SK-N-SH (cell line): ENCODE measurements at regions not wholly inside any gene's neighbourhood (a gene's known extent, or its start where the extent isn't known, plus 50 kb on each side); places are given as distances from the start of the nearest gene placed in this dataset.
A peak's percentile ranks its signal among the peaks of the same experiment; 100 is the strongest.

Experiments used
- CTCF ChIA-PET: fragments of 300-600, 350-600 bp; formaldehyde crosslinking; extraction: SDS; loops from one replicate; lab custom pipeline; 2021; lab: Yijun Ruan, JAX
- POLR2A ChIA-PET: fragments of 350-600 bp; sonication (Branson Sonifier 250); formaldehyde crosslinking; extraction: SDS; loops from one replicate; lab custom pipeline; 2020; ENCODE audit warnings: antibody characterized with exemption, inconsistent platforms; lab: Yijun Ruan, JAX
- DNase-seq: peaks from one replicate; pipeline ENCODE4 v3.0.0; 2012
- H2AFZ ChIP-seq: fragments of 200-600 bp; sonication (generic); 2 replicates; pipeline ENCODE4 v1.8.1; 2016; ENCODE audit warnings: antibody characterized with exemption, mild to moderate bottlenecking, low read depth
- H3F3A ChIP-seq: fragments of 200-600 bp; sonication (generic); replicated peaks from 2 replicates; pipeline ENCODE3; 2016; ENCODE audit warnings: antibody characterized with exemption, mild to moderate bottlenecking; ENCODE audit not compliant: insufficient read depth
- H3K27ac ChIP-seq, 2 experiments: fragments of 200-500 bp in 1 of 2; fragments of 200-600 bp in 1 of 2; sonication (Bioruptor generic) in 1 of 2; sonication (generic), shearing (Covaris generic) in 1 of 2; 2 replicates each; pipeline versions ENCODE4 v1.5.1 to v1.6.1; 2014 to 2016; ENCODE audit warnings: low read depth in 2 of 2, inconsistent platforms in 1 of 2, low read length in 1 of 2, mild to moderate bottlenecking in 1 of 2, mixed read lengths in 1 of 2
- H3K27me3 ChIP-seq: fragments of 200-600 bp; sonication (generic), shearing (Covaris generic); 2 replicates; pipeline ENCODE4 v1.6.1; 2016; ENCODE audit warnings: mixed run types; ENCODE audit not compliant: insufficient read depth
- H3K36me3 ChIP-seq, 2 experiments: fragments of 200-500 bp in 1 of 2; fragments of 200-600 bp in 1 of 2; sonication (Bioruptor generic) in 1 of 2; sonication (generic) in 1 of 2; replicated peaks in 1 of 2; 2 replicates each; pipeline versions ENCODE3 to v1.5.1; 2014 to 2016; ENCODE audit warnings: low read length in 1 of 2, mild to moderate bottlenecking in 1 of 2; ENCODE audit not compliant: insufficient read depth in 2 of 2, control insufficient read depth in 1 of 2
- H3K4me1 ChIP-seq, 2 experiments: fragments of 200-500 bp in 1 of 2; fragments of 200-600 bp in 1 of 2; sonication (Bioruptor generic) in 1 of 2; sonication (generic), shearing (Covaris generic) in 1 of 2; 2 replicates each; pipeline versions ENCODE4 v1.5.1 to v1.6.1; 2014 to 2016; ENCODE audit warnings: low read depth in 1 of 2, low read length in 1 of 2, mixed run types in 1 of 2; ENCODE audit not compliant: insufficient read depth in 2 of 2, control insufficient read depth in 1 of 2
- H3K4me2 ChIP-seq: fragments of 200-600 bp; sonication (generic), shearing (Covaris generic); 2 replicates; pipeline ENCODE4 v1.6.1; 2017; ENCODE audit warnings: mixed run types
- H3K4me3 ChIP-seq, 2 experiments: fragments of 200-500 bp in 1 of 2; fragments of 200-600 bp in 1 of 2; sonication (Bioruptor generic) in 1 of 2; sonication (generic), shearing (Covaris generic) in 1 of 2; 2 replicates each; pipeline versions ENCODE4 v1.5.1 to v1.8.1; 2014 to 2016; ENCODE audit warnings: low read depth in 2 of 2, inconsistent platforms in 1 of 2, low read length in 1 of 2, mild to moderate bottlenecking in 1 of 2, mixed read lengths in 1 of 2, moderate library complexity in 1 of 2
- H3K79me2 ChIP-seq: fragments of 200-600 bp; sonication (generic); 2 replicates; pipeline ENCODE4 v1.8.1; 2017; ENCODE audit warnings: mild to moderate bottlenecking; ENCODE audit not compliant: insufficient read depth
- H3K9ac ChIP-seq: fragments of 200-600 bp; sonication (generic); 2 replicates; pipeline ENCODE4 v1.6.1; 2017; ENCODE audit warnings: mixed run types
- H3K9me2 ChIP-seq: fragments of 200-600 bp; sonication (generic); 2 replicates; pipeline ENCODE4 v1.6.1; 2017; ENCODE audit warnings: mixed run types
- H3K9me3 ChIP-seq: fragments of 200-600 bp; sonication (generic); 2 replicates; pipeline ENCODE4 v1.6.1; 2017; ENCODE audit warnings: mixed run types, mild to moderate bottlenecking, moderate library complexity
- H4K20me1 ChIP-seq: fragments of 200-600 bp; sonication (generic); 2 replicates; pipeline ENCODE4 v1.6.1; 2017; ENCODE audit warnings: mild to moderate bottlenecking, mixed run types; ENCODE audit not compliant: insufficient read depth
- CHD2 ChIP-seq: fragments of 150-350 bp; IDR thresholded peaks from 2 replicates; pipeline ENCODE4 v1.6.1; 2018; ENCODE audit warnings: low read length; ENCODE audit not compliant: partially characterized antibody
- EP300 ChIP-seq, 2 experiments: IDR thresholded peaks; 2 replicates each; pipeline versions ENCODE4 v1.4.0 to v1.6.1; 2012; ENCODE audit warnings: borderline replicate concordance in 1 of 2, low read depth in 1 of 2, low read length in 1 of 2
- EZH2phosphoT487 ChIP-seq: fragments of 200-600 bp; sonication (generic); IDR thresholded peaks from 2 replicates; pipeline ENCODE4 v1.6.1; 2017; ENCODE audit warnings: low read depth, mixed run types, mild to moderate bottlenecking, antibody characterized with exemption, moderate library complexity, borderline replicate concordance
- FOSL2 ChIP-seq: IDR thresholded peaks from 2 replicates; pipeline ENCODE4 v1.4.0; 2012; ENCODE audit warnings: low read depth, mild to moderate bottlenecking, moderate library complexity, borderline replicate concordance
- FOXJ3 ChIP-seq: sonication (generic); formaldehyde crosslinking; IDR thresholded peaks from 2 replicates; pipeline ENCODE4 v1.5.1; 2020; ENCODE audit warnings: mild to moderate bottlenecking, missing genetic modification reagents
- FOXM1 ChIP-seq: IDR thresholded peaks from 2 replicates; pipeline ENCODE4 v1.4.0; 2012; ENCODE audit warnings: low read depth, mild to moderate bottlenecking
- GABPA ChIP-seq: IDR thresholded peaks from 2 replicates; pipeline ENCODE4 v1.4.0; 2012; ENCODE audit warnings: low read depth, mild to moderate bottlenecking
- GATA2 ChIP-seq: sonication (generic); formaldehyde crosslinking; IDR thresholded peaks from 2 replicates; pipeline ENCODE4 v1.5.0; 2020; ENCODE audit warnings: mild to moderate bottlenecking, missing genetic modification reagents
- JUND ChIP-seq: IDR thresholded peaks from 2 replicates; pipeline ENCODE4 v1.4.0; 2012
- MEF2A ChIP-seq: IDR thresholded peaks from 2 replicates; pipeline ENCODE4 v1.4.0; 2012; ENCODE audit warnings: low read depth, borderline replicate concordance
- MXI1 ChIP-seq: IDR thresholded peaks from 2 replicates; pipeline ENCODE4 v1.6.1; 2012; ENCODE audit warnings: mild to moderate bottlenecking, low read depth, low read length, improper control_type of control experiment
- NFIC ChIP-seq: IDR thresholded peaks from 2 replicates; pipeline ENCODE4 v1.4.0; 2012; ENCODE audit warnings: borderline replicate concordance
- NRF1 ChIP-seq: IDR thresholded peaks from 2 replicates; pipeline ENCODE4 v1.6.1; 2012; ENCODE audit warnings: low read depth, mild to moderate bottlenecking, low read length
- POLR2AphosphoS5 ChIP-seq: IDR thresholded peaks from 2 replicates; pipeline ENCODE4 v1.6.1; 2012; ENCODE audit warnings: low read depth, low read length
- RCOR1 ChIP-seq: fragments of 150-350 bp; IDR thresholded peaks from 2 replicates; pipeline ENCODE4 v1.6.1; 2017; ENCODE audit warnings: antibody characterized with exemption, low read length
- SIN3A ChIP-seq: IDR thresholded peaks from 2 replicates; pipeline ENCODE4 v1.6.1; 2012; ENCODE audit warnings: low read depth, mild to moderate bottlenecking, low read length, moderate library complexity, borderline replicate concordance
- SMC3 ChIP-seq: IDR thresholded peaks from 2 replicates; pipeline ENCODE4 v1.6.1; 2012; ENCODE audit warnings: low read depth, low read length, improper control_type of control experiment
- TCF12 ChIP-seq: IDR thresholded peaks from 2 replicates; pipeline ENCODE4 v1.4.0; 2012
- TEAD4 ChIP-seq: IDR thresholded peaks from 2 replicates; pipeline ENCODE4 v1.4.0; 2012; ENCODE audit warnings: mild to moderate bottlenecking, borderline replicate concordance; ENCODE audit not compliant: insufficient read depth
- YY1 ChIP-seq: IDR thresholded peaks from 2 replicates; pipeline ENCODE4 v1.4.0; 2012; ENCODE audit warnings: low read depth, mild to moderate bottlenecking
- WGBS: methylation state at CpG from one replicate; pipeline ENCODE4 v1.1.6; 2017; ENCODE audit warnings: low lambda C conversion rate; 5-methylcytosine and 5-hydroxymethylcytosine counted together
- TF ChIP-seq, protein P1 (sequence below): IDR thresholded peaks from 2 replicates; pipeline ENCODE4; 2012
- TF ChIP-seq, protein P2 (sequence below): IDR thresholded peaks from 2 replicates; pipeline ENCODE4 v1.6.1; 2012; ENCODE audit warnings: mild to moderate bottlenecking, low read depth, low read length, moderate library complexity
- TF ChIP-seq, protein P3 (sequence below): IDR thresholded peaks from 2 replicates; pipeline ENCODE4 v1.4.0; 2012; ENCODE audit warnings: low read depth, borderline replicate concordance
- TF ChIP-seq, protein P4 (sequence below): fragments of 150-350 bp; IDR thresholded peaks from 2 replicates; pipeline ENCODE4 v1.6.1; 2016; ENCODE audit warnings: mild to moderate bottlenecking, low read depth, low read length
- TF ChIP-seq, protein P5 (sequence below): IDR thresholded peaks from 2 replicates; pipeline ENCODE4 v1.4.0; 2012; ENCODE audit warnings: low read depth
- TF ChIP-seq, protein P6 (sequence below): fragments of 150-350 bp; IDR thresholded peaks from 2 replicates; pipeline ENCODE4 v1.6.1; 2017; ENCODE audit warnings: antibody characterized with exemption, low read length, low read depth, borderline replicate concordance

DNA sequence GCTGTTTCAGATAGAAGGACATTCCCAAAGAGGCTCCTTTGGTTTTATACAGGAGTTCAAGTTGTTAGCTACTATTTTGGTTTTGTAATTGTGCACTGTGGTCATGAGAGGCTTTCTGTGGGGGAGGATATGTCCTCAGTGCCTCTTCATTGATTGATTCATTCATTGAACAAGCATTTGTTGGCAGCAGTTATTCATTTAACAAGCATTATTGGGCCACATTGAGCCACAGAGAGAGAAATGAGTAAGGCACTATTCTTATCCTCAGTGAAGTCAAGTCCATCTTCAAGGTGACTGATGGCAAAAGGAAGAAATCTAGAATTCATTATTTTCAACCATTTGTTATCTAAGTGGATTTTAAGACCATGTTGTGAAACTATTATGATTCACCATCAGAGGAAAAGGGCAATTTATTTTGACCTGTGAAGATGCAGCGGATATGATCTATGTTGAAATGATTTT lies 697.2 kb upstream of the CITED2 start:
- Histone ChIP-seq H3F3A (peaks cover 37% of the 10 kb centered on the region), H2AFZ (no peak overlapping the region), H3K36me3 (no peaks in the 10 kb centered on the region), H3K27me3 (no peaks in the 10 kb centered on the region), H3K27ac (peak overlapping the region; percentile 86 to 89), H3K4me1 (peaks cover 9 to 44% of the 10 kb centered on the region in 2 experiments; a peak in 2 of 4 replicates), H3K4me3 (no peak overlapping the region), H3K9me2 (no peaks in the 10 kb centered on the region), H3K4me2 (peak overlapping the region; percentile 36; the same call in 1 of the 2 replicates), H3K79me2 (no peaks in the 10 kb centered on the region), H4K20me1 (no peaks in the 10 kb centered on the region), H3K9me3 (no peaks in the 10 kb centered on the region), H3K9ac (no peak overlapping the region; the same call in 1 of the 2 replicates)
- WGBS: 19% methylated on average over 1 of the region's 1 CpG
- ChIA-PET CTCF (no interaction called here), POLR2A (no interaction called here)
- DNase-seq: no peak
- TF ChIP-seq, protein P1, sequence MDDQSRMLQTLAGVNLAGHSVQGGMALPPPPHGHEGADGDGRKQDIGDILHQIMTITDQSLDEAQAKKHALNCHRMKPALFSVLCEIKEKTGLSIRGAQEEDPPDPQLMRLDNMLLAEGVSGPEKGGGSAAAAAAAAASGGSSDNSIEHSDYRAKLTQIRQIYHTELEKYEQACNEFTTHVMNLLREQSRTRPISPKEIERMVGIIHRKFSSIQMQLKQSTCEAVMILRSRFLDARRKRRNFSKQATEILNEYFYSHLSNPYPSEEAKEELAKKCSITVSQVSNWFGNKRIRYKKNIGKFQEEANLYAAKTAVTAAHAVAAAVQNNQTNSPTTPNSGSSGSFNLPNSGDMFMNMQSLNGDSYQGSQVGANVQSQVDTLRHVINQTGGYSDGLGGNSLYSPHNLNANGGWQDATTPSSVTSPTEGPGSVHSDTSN: peak; percentile 77
- TF ChIP-seq, protein P2, sequence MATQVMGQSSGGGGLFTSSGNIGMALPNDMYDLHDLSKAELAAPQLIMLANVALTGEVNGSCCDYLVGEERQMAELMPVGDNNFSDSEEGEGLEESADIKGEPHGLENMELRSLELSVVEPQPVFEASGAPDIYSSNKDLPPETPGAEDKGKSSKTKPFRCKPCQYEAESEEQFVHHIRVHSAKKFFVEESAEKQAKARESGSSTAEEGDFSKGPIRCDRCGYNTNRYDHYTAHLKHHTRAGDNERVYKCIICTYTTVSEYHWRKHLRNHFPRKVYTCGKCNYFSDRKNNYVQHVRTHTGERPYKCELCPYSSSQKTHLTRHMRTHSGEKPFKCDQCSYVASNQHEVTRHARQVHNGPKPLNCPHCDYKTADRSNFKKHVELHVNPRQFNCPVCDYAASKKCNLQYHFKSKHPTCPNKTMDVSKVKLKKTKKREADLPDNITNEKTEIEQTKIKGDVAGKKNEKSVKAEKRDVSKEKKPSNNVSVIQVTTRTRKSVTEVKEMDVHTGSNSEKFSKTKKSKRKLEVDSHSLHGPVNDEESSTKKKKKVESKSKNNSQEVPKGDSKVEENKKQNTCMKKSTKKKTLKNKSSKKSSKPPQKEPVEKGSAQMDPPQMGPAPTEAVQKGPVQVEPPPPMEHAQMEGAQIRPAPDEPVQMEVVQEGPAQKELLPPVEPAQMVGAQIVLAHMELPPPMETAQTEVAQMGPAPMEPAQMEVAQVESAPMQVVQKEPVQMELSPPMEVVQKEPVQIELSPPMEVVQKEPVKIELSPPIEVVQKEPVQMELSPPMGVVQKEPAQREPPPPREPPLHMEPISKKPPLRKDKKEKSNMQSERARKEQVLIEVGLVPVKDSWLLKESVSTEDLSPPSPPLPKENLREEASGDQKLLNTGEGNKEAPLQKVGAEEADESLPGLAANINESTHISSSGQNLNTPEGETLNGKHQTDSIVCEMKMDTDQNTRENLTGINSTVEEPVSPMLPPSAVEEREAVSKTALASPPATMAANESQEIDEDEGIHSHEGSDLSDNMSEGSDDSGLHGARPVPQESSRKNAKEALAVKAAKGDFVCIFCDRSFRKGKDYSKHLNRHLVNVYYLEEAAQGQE: no peak
- TF ChIP-seq CHD2 (no peak), MXI1 (no peak), EZH2phosphoT487 (no peak), EP300 (IDR thresholded peaks at IDR 0.05; ENCODE audit: borderline replicate concordance in 1 of 2, low read depth in 1 of 2, low read length in 1 of 2) (peak in 1 of 2 experiments; percentile 94; a peak in 3 of 4 replicates), SMC3 (peak; percentile 7; the same call in 1 of the 2 replicates), GABPA (no peak), YY1 (no peak), FOSL2 (peak; percentile 77), NFIC (peak; percentile 62), TCF12 (peak; percentile 77), GATA2 (no peak; the same call in 1 of the 2 replicates), SIN3A (no peak), RCOR1 (no peak), MEF2A (peak; percentile 91; the same call in 1 of the 2 replicates), JUND (peak; percentile 90), NRF1 (no peak), FOXM1 (peak; percentile 92), FOXJ3 (CRISPR knock-in tag) (no peak), TEAD4 (peak; percentile 83; the same call in 1 of the 2 replicates), POLR2AphosphoS5 (peak; percentile 40; the same call in 1 of the 2 replicates)
- TF ChIP-seq, protein P3, sequence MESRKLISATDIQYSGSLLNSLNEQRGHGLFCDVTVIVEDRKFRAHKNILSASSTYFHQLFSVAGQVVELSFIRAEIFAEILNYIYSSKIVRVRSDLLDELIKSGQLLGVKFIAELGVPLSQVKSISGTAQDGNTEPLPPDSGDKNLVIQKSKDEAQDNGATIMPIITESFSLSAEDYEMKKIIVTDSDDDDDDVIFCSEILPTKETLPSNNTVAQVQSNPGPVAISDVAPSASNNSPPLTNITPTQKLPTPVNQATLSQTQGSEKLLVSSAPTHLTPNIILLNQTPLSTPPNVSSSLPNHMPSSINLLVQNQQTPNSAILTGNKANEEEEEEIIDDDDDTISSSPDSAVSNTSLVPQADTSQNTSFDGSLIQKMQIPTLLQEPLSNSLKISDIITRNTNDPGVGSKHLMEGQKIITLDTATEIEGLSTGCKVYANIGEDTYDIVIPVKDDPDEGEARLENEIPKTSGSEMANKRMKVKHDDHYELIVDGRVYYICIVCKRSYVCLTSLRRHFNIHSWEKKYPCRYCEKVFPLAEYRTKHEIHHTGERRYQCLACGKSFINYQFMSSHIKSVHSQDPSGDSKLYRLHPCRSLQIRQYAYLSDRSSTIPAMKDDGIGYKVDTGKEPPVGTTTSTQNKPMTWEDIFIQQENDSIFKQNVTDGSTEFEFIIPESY: 0 out of 2 replicates have a peak, but pooled peaks have one; percentile 51
- TF ChIP-seq, protein P4, sequence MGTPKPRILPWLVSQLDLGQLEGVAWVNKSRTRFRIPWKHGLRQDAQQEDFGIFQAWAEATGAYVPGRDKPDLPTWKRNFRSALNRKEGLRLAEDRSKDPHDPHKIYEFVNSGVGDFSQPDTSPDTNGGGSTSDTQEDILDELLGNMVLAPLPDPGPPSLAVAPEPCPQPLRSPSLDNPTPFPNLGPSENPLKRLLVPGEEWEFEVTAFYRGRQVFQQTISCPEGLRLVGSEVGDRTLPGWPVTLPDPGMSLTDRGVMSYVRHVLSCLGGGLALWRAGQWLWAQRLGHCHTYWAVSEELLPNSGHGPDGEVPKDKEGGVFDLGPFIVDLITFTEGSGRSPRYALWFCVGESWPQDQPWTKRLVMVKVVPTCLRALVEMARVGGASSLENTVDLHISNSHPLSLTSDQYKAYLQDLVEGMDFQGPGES: no peak
- TF ChIP-seq, protein P5, sequence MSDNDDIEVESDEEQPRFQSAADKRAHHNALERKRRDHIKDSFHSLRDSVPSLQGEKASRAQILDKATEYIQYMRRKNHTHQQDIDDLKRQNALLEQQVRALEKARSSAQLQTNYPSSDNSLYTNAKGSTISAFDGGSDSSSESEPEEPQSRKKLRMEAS: no peak
- TF ChIP-seq, protein P6, sequence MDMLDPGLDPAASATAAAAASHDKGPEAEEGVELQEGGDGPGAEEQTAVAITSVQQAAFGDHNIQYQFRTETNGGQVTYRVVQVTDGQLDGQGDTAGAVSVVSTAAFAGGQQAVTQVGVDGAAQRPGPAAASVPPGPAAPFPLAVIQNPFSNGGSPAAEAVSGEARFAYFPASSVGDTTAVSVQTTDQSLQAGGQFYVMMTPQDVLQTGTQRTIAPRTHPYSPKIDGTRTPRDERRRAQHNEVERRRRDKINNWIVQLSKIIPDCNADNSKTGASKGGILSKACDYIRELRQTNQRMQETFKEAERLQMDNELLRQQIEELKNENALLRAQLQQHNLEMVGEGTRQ: no peak
